Activated CD4-positive, alpha-beta T cell treated with anti-CD3 and anti-CD28 coated beads, Interleukin-2, Interleukin-6, amounts not matched to agents 100 ng/mL and 50 ng/mL, durations not matched to agents 16 hours and 8 hours (primary cell): ENCODE measurements at regions not wholly inside any gene's neighbourhood (a gene's known extent, or its start where the extent isn't known, plus 50 kb on each side); places are given as distances from the start of the nearest gene placed in this dataset.

ENCODE experiments used
- DNase-seq: peaks from one replicate; pipeline ENCODE4 v3.0.0-alpha.2; 2020

- no peak for DNase-seq
These were observed 254.7 kb upstream of the MOCS1 start for GRCh38 chr6:40188931-40189330.

- no peak for DNase-seq
These were observed 253.4 kb upstream of the MOCS1 start for GRCh38 chr6:40187535-40188144.

- DNase-seq: no peak
These were observed 251.2 kb upstream of the MOCS1 start for GRCh38 chr6:40185486-40185885.

- DNase-seq: no peak
These were observed 249.6 kb upstream of the MOCS1 start for GRCh38 chr6:40183902-40184301.

GRCh38 chr6:40181367-40181766 lies 247.1 kb upstream of the MOCS1 start:
- no peak for DNase-seq

GRCh38 chr6:40180271-40180670 lies 246.0 kb upstream of the MOCS1 start:
- DNase-seq: no peak

- DNase-seq: no peak
These were observed 245.2 kb upstream of the MOCS1 start for GRCh38 chr6:40179496-40179895.

- no peak for DNase-seq
These were observed 243.3 kb upstream of the MOCS1 start for GRCh38 chr6:40177598-40177997.

GRCh38 chr6:40176152-40176551 lies 241.9 kb upstream of the MOCS1 start:
- no peak for DNase-seq

GRCh38 chr6:40172272-40172671 lies 238.0 kb upstream of the MOCS1 start:
- DNase-seq: no peak

- no peak for DNase-seq
These were observed 237.1 kb upstream of the MOCS1 start for GRCh38 chr6:40171343-40171742.

GRCh38 chr6:40170856-40171255 lies 236.6 kb upstream of the MOCS1 start:
- no peak for DNase-seq

GRCh38 chr6:40169878-40170277 lies 235.6 kb upstream of the MOCS1 start:
- no peak for DNase-seq

GRCh38 chr6:40166963-40167362 lies 232.7 kb upstream of the MOCS1 start:
- DNase-seq: no peak

- no peak for DNase-seq
These were observed 230.9 kb upstream of the MOCS1 start for GRCh38 chr6:40165036-40165709.

- no peak for DNase-seq
These were observed 230.1 kb upstream of the MOCS1 start for GRCh38 chr6:40164345-40164755.

GRCh38 chr6:40163924-40164323 lies 229.7 kb upstream of the MOCS1 start:
- DNase-seq: no peak

- no peak for DNase-seq
These were observed 227.8 kb upstream of the MOCS1 start for GRCh38 chr6:40162074-40162473.

- DNase-seq: no peak
These were observed 226.6 kb upstream of the MOCS1 start for GRCh38 chr6:40160826-40161225.

GRCh38 chr6:40159865-40160264 lies 225.6 kb upstream of the MOCS1 start:
- no peak for DNase-seq

- DNase-seq: no peak
These were observed 218.6 kb upstream of the MOCS1 start for GRCh38 chr6:40152701-40153436.

- no peak for DNase-seq
These were observed 217.9 kb upstream of the MOCS1 start for GRCh38 chr6:40152196-40152595.

GRCh38 chr6:40148882-40149573 lies 214.8 kb upstream of the MOCS1 start:
- DNase-seq: no peak

- DNase-seq: no peak
These were observed 212.6 kb upstream of the MOCS1 start for GRCh38 chr6:40146902-40147301.
